CD4-positive, alpha-beta T cell treated with Interleukin-12 subunit alpha and Interleukin-12 subunit beta, for 1 hour (primary cell): ENCODE measurements at regions not wholly inside any gene's neighbourhood (a gene's known extent, or its start where the extent isn't known, plus 50 kb on each side); places are given as distances from the start of the nearest gene placed in this dataset.

Experiments
- DNase-seq: peaks from one replicate; pipeline ENCODE4 v3.0.0-alpha.2; 2020

- DNase-seq = no peak
These were observed 143.7 kb upstream of the TNC start for GRCh38 chr9:115261656-115262081.

GRCh38 chr9:115262477-115262876 lies 144.5 kb upstream of the TNC start:
- no peak for DNase-seq

GRCh38 chr9:115262952-115263351 lies 145.0 kb upstream of the TNC start:
- no peak for DNase-seq

- DNase-seq = no peak
These were observed 145.6 kb upstream of the TNC start for GRCh38 chr9:115263371-115264075.

- DNase-seq = no peak
These were observed 146.4 kb upstream of the TNC start for GRCh38 chr9:115264313-115264712.

GRCh38 chr9:115267790-115268189 lies 149.8 kb upstream of the TNC start:
- DNase-seq = no peak

GRCh38 chr9:115275753-115276152 lies 157.8 kb upstream of the TNC start:
- no peak for DNase-seq

GRCh38 chr9:115276621-115277020 lies 158.7 kb upstream of the TNC start:
- DNase-seq = no peak

GRCh38 chr9:115277301-115277700 lies 159.3 kb upstream of the TNC start:
- no peak for DNase-seq

GRCh38 chr9:115278326-115279035 lies 160.5 kb upstream of the TNC start:
- DNase-seq = no peak

- no peak for DNase-seq
These were observed 165.4 kb upstream of the TNC start for GRCh38 chr9:115283395-115283794.

GRCh38 chr9:115285836-115286235 lies 167.9 kb upstream of the TNC start:
- DNase-seq = no peak

- no peak for DNase-seq
These were observed 168.5 kb upstream of the TNC start for GRCh38 chr9:115286411-115286810.

- no peak for DNase-seq
These were observed 171.8 kb upstream of the TNC start for GRCh38 chr9:115289757-115290208.

GRCh38 chr9:115291841-115292240 lies 173.9 kb upstream of the TNC start:
- no peak for DNase-seq

GRCh38 chr9:115292584-115293279 lies 174.8 kb upstream of the TNC start:
- no peak for DNase-seq

- no peak for DNase-seq
These were observed 177.8 kb upstream of the TNC start for GRCh38 chr9:115295734-115296133.

- DNase-seq = no peak
These were observed 179.0 kb upstream of the TNC start for GRCh38 chr9:115296831-115297565.

- no peak for DNase-seq
These were observed 182.2 kb upstream of the TNC start for GRCh38 chr9:115300116-115300515.

GRCh38 chr9:115300874-115301273 lies 182.9 kb upstream of the TNC start:
- DNase-seq = no peak

GRCh38 chr9:115301581-115301980 lies 183.6 kb upstream of the TNC start:
- DNase-seq = no peak

- no peak for DNase-seq
These were observed 187.6 kb upstream of the TNC start for GRCh38 chr9:115305543-115305942.

- DNase-seq = no peak
These were observed 188.9 kb upstream of the TNC start for GRCh38 chr9:115306865-115307264.
